NT2/D1 (cell line): ENCODE measurements at regions not wholly inside any gene's neighbourhood (a gene's known extent, or its start where the extent isn't known, plus 50 kb on each side); places are given as distances from the start of the nearest gene placed in this dataset.

Experiments
- SUZ12 ChIP-seq: IDR thresholded peaks from 2 replicates; pipeline ENCODE4 v1.6.1; 2011; ENCODE audit not compliant: insufficient read length, insufficient read depth; ENCODE audit errors: extremely low read depth
- YY1 ChIP-seq: IDR thresholded peaks from 2 replicates; pipeline ENCODE4 v1.6.1; 2011; ENCODE audit not compliant: insufficient read length, insufficient read depth
- ZNF274 ChIP-seq: IDR thresholded peaks from 2 replicates; pipeline ENCODE4 v1.6.1; 2011; ENCODE audit warnings: mild to moderate bottlenecking, low read depth, low read length

GRCh38 chr4:73340917-73341316 lies 63.2 kb upstream of the ALB start:
- TF ChIP-seq ZNF274 (no peak), YY1 (no peak), SUZ12 (no peak)
